H1 (cell line): ENCODE measurements at regions not wholly inside any gene's neighbourhood (a gene's known extent, or its start where the extent isn't known, plus 50 kb on each side); places are given as distances from the start of the nearest gene placed in this dataset.

ENCODE experiments used
- CTCF ChIA-PET: fragments of 300-600 bp; sonication (Branson Sonifier 250); formaldehyde crosslinking; loops from one replicate; lab custom pipeline; 2021; ENCODE audit not compliant: partially characterized antibody; lab: Charles Lee
- POLR2A ChIA-PET: fragments of 300-600 bp; sonication (Branson Sonifier 250); formaldehyde crosslinking; loops from one replicate; lab custom pipeline; 2021; ENCODE audit warnings: inconsistent platforms; ENCODE audit not compliant: partially characterized antibody; lab: Charles Lee
- DNase-seq, 2 experiments: peaks; one replicate each; pipeline versions ENCODE4 v3.0.0 to v3.0.0-alpha.2; 2010 to 2022; ENCODE audit warnings: low spot score in 2 of 2, low read depth in 1 of 2, mixed read lengths in 1 of 2
- FAIRE-seq: peaks from 2 replicates; lab custom pipeline; 2011; peaks lifted over from hg19 to GRCh38; lab: Jason Lieb, UNC
- H2AFZ ChIP-seq: 2 replicates; pipeline ENCODE4 v1.8.1; 2012; ENCODE audit warnings: low read length, inconsistent platforms
- H2AK5ac ChIP-seq: 2 replicates; pipeline ENCODE4 v1.6.1; 2013; ENCODE audit warnings: low read depth, low read length
- H2BK120ac ChIP-seq: replicated peaks from 2 replicates; pipeline ENCODE3; 2013; ENCODE audit warnings: low read depth, low read length, inconsistent platforms
- H2BK12ac ChIP-seq: 2 replicates; pipeline ENCODE4 v1.6.1; 2013; ENCODE audit warnings: low read depth, low read length
- H2BK15ac ChIP-seq: 2 replicates; pipeline ENCODE4 v1.6.1; 2013; ENCODE audit warnings: low read length
- H2BK20ac ChIP-seq: 2 replicates; pipeline ENCODE4 v1.6.1; 2013; ENCODE audit warnings: low read length
- H2BK5ac ChIP-seq: 2 replicates; pipeline ENCODE4 v1.6.1; 2013; ENCODE audit warnings: low read depth, low read length
- H3K14ac ChIP-seq: 2 replicates; pipeline ENCODE4 v1.6.1; 2013; ENCODE audit warnings: inconsistent platforms; ENCODE audit not compliant: insufficient read length
- H3K18ac ChIP-seq: 2 replicates; pipeline ENCODE4 v1.6.1; 2013; ENCODE audit warnings: low read length; ENCODE audit errors: extremely low read depth
- H3K23ac ChIP-seq: 2 replicates; pipeline ENCODE4 v1.6.1; 2013; ENCODE audit warnings: inconsistent platforms; ENCODE audit not compliant: insufficient read length
- H3K23me2 ChIP-seq: 2 replicates; pipeline ENCODE4 v1.6.1; 2013; ENCODE audit warnings: low read depth, low read length
- H3K27ac ChIP-seq: 2 replicates; pipeline ENCODE4 v1.6.1; 2011; ENCODE audit warnings: low read depth, low read length, inconsistent platforms
- H3K27me3 ChIP-seq, 4 experiments: replicated peaks in 1 of 4; 1 replicate in 1 of 4; 2 replicates in 3 of 4; pipeline versions ENCODE4 v1.6.1 to v1.8.1; 2011 to 2013; ENCODE audit warnings: low read length in 3 of 4, mild to moderate bottlenecking in 3 of 4, inconsistent platforms in 2 of 4, mixed read lengths in 2 of 4, moderate library complexity in 1 of 4; ENCODE audit not compliant: control insufficient read depth in 3 of 4, insufficient read depth in 3 of 4; ENCODE audit errors: extremely low read depth in 1 of 4
- H3K36me3 ChIP-seq, 4 experiments: 2 replicates each; pipeline versions ENCODE4 v1.6.1 to v1.8.1; 2011 to 2013; ENCODE audit warnings: mild to moderate bottlenecking in 4 of 4, low read length in 3 of 4, moderate library complexity in 2 of 4, control low read depth in 1 of 4, inconsistent platforms in 1 of 4; ENCODE audit not compliant: insufficient read depth in 4 of 4, control insufficient read depth in 2 of 4
- H3K4ac ChIP-seq: replicated peaks from 2 replicates; pipeline ENCODE3; 2013; ENCODE audit warnings: low read length, low read depth, mixed read lengths, inconsistent platforms; ENCODE audit not compliant: insufficient read length
- H3K4me1 ChIP-seq, 4 experiments: replicated peaks in 1 of 4; 1 replicate in 1 of 4; 2 replicates in 3 of 4; pipeline versions ENCODE4 v1.6.1 to v1.8.1; 2011 to 2013; ENCODE audit warnings: low read length in 3 of 4, inconsistent platforms in 2 of 4, mixed read lengths in 1 of 4; ENCODE audit not compliant: insufficient read depth in 4 of 4, control insufficient read depth in 3 of 4
- H3K4me2 ChIP-seq, 2 experiments: 2 replicates each; pipeline versions ENCODE4 v1.6.1 to v1.8.1; 2011 to 2013; ENCODE audit warnings: low read depth in 2 of 2, low read length in 2 of 2, control low read depth in 1 of 2, inconsistent platforms in 1 of 2, mild to moderate bottlenecking in 1 of 2; ENCODE audit not compliant: insufficient read depth in 1 of 2
- H3K4me3 ChIP-seq, 4 experiments: fragments of 200-600, 300-600 bp in 1 of 4; sonication (generic), shearing (Covaris generic), sonication (Bioruptor Twin) in 1 of 4; 2 replicates each; pipeline versions ENCODE4 v1.5.1 to v1.8.1; 2011 to 2016; ENCODE audit warnings: low read length in 4 of 4, low read depth in 3 of 4, control low read depth in 2 of 4, inconsistent platforms in 2 of 4, mild to moderate bottlenecking in 2 of 4, mixed read lengths in 1 of 4, moderate library complexity in 1 of 4; ENCODE audit not compliant: insufficient read depth in 2 of 4; ENCODE audit errors: extremely low read depth in 1 of 4
- H3K56ac ChIP-seq: replicated peaks from 2 replicates; pipeline ENCODE3; 2013; ENCODE audit warnings: low read depth, mild to moderate bottlenecking, mixed read lengths, low read length, inconsistent platforms; ENCODE audit not compliant: insufficient read length
- H3K79me1 ChIP-seq: 2 replicates; pipeline ENCODE4 v1.6.1; 2013; ENCODE audit warnings: low read depth, low read length, control low read depth
- H3K79me2 ChIP-seq, 2 experiments: 2 replicates each; pipeline versions ENCODE4 v1.6.1 to v1.8.1; 2012 to 2013; ENCODE audit warnings: low read length in 2 of 2, mild to moderate bottlenecking in 2 of 2, inconsistent platforms in 1 of 2; ENCODE audit not compliant: insufficient read depth in 2 of 2, control insufficient read depth in 1 of 2
- H3K9ac ChIP-seq, 4 experiments: replicated peaks in 1 of 4; 1 replicate in 1 of 4; 2 replicates in 3 of 4; pipeline versions ENCODE4 v1.6.1 to v1.8.1; 2011 to 2013; ENCODE audit warnings: low read depth in 3 of 4, low read length in 3 of 4, control low read depth in 2 of 4, mild to moderate bottlenecking in 2 of 4, moderate library complexity in 2 of 4, inconsistent platforms in 1 of 4; ENCODE audit errors: extremely low read depth in 1 of 4
- H3K9me3 ChIP-seq, 2 experiments: 2 replicates each; pipeline versions ENCODE4 v1.6.1 to v1.8.1; 2012 to 2013; ENCODE audit warnings: mild to moderate bottlenecking in 2 of 2, moderate library complexity in 2 of 2, control low read depth in 1 of 2, inconsistent platforms in 1 of 2, low read depth in 1 of 2, low read length in 1 of 2, mixed read lengths in 1 of 2; ENCODE audit not compliant: insufficient read depth in 2 of 2
- H4K20me1 ChIP-seq, 2 experiments: replicated peaks in 1 of 2; 2 replicates each; pipeline versions ENCODE3 to v1.8.1; 2011 to 2013; ENCODE audit warnings: inconsistent platforms in 2 of 2, low read length in 2 of 2, mild to moderate bottlenecking in 1 of 2; ENCODE audit not compliant: insufficient read depth in 2 of 2, control insufficient read depth in 1 of 2
- H4K5ac ChIP-seq: 2 replicates; pipeline ENCODE4 v1.6.1; 2013; ENCODE audit warnings: low read length, low read depth, mixed read lengths, inconsistent platforms; ENCODE audit not compliant: insufficient read length
- H4K8ac ChIP-seq: 2 replicates; pipeline ENCODE4 v1.8.0; 2013; ENCODE audit warnings: mild to moderate bottlenecking, moderate library complexity, low read length, inconsistent platforms; ENCODE audit not compliant: insufficient read depth; ENCODE audit errors: extremely low read depth
- H4K91ac ChIP-seq: replicated peaks from 2 replicates; pipeline ENCODE3; 2013; ENCODE audit warnings: low read length, mixed read lengths, inconsistent platforms; ENCODE audit not compliant: insufficient read length
- BRCA1 ChIP-seq: IDR thresholded peaks from 2 replicates; pipeline ENCODE4 v1.6.1; 2012; ENCODE audit warnings: low read depth, low read length, improper control_type of control experiment
- CREB1 ChIP-seq: IDR thresholded peaks from 2 replicates; pipeline ENCODE4 v1.6.1; 2012; ENCODE audit warnings: inconsistent platforms
- EGR1 ChIP-seq: IDR thresholded peaks from 2 replicates; pipeline ENCODE4 v1.6.1; 2011; ENCODE audit warnings: low read depth, low read length, borderline replicate concordance
- GTF2F1 ChIP-seq: IDR thresholded peaks from 2 replicates; pipeline ENCODE4 v1.6.1; 2012; ENCODE audit warnings: low read depth, low read length, improper control_type of control experiment, borderline replicate concordance
- MAFK ChIP-seq: IDR thresholded peaks from 2 replicates; pipeline ENCODE4 v1.6.1; 2012; ENCODE audit warnings: low read depth, mild to moderate bottlenecking, improper control_type of control experiment, low read length
- NANOG ChIP-seq: IDR thresholded peaks from 2 replicates; pipeline ENCODE4 v1.6.1; 2011; ENCODE audit warnings: low read length, low read depth, mild to moderate bottlenecking, inconsistent platforms; ENCODE audit not compliant: insufficient read depth, poor library complexity, severe bottlenecking
- PHF8 ChIP-seq: fragments of 200-600 bp; sonication (generic); conservative IDR thresholded peaks from 2 replicates; pipeline ENCODE4 v1.7.1; 2012; ENCODE audit warnings: low read depth, mild to moderate bottlenecking, inconsistent platforms, low read length, moderate library complexity
- POU5F1 ChIP-seq: IDR thresholded peaks from 2 replicates; pipeline ENCODE4 v1.6.1; 2011; ENCODE audit warnings: low read depth, mild to moderate bottlenecking, low read length, moderate library complexity
- RBBP5 ChIP-seq: IDR thresholded peaks from 2 replicates; pipeline ENCODE4 v1.7.1; 2012; ENCODE audit warnings: low read depth, mild to moderate bottlenecking, inconsistent platforms, low read length, moderate library complexity, borderline replicate concordance
- SIX5 ChIP-seq: IDR thresholded peaks from 2 replicates; pipeline ENCODE4 v1.6.1; 2011; ENCODE audit warnings: mild to moderate bottlenecking, low read depth, low read length
- SP1 ChIP-seq: IDR thresholded peaks from 2 replicates; pipeline ENCODE4 v1.6.1; 2011; ENCODE audit warnings: low read depth, low read length
- SRF ChIP-seq: IDR thresholded peaks from 2 replicates; pipeline ENCODE4 v1.6.1; 2011; ENCODE audit warnings: mild to moderate bottlenecking, low read depth, low read length, moderate library complexity
- TEAD4 ChIP-seq: IDR thresholded peaks from 2 replicates; pipeline ENCODE4 v1.6.1; 2012; ENCODE audit warnings: low read depth, low read length, inconsistent platforms, mixed read lengths
- WGBS, 2 experiments: shearing (Covaris generic) in 1 of 2; methylation state at CpG; one replicate each; pipeline versions ENCODE4 v1.1.6 to v1.1.7; 2013 to 2015; ENCODE audit warnings: low lambda C conversion rate in 2 of 2, mixed read lengths in 2 of 2, inconsistent platforms in 1 of 2, low coverage in 1 of 2, missing lambda C conversion rate in 1 of 2; ENCODE audit not compliant: insufficient replicate concordance in 2 of 2, insufficient coverage in 1 of 2, insufficient read length in 1 of 2; ENCODE audit errors: extremely low coverage in 1 of 2, missing lambda C conversion rate in 1 of 2; 5-methylcytosine and 5-hydroxymethylcytosine counted together
- TF ChIP-seq, protein P1 (sequence below): IDR thresholded peaks from 2 replicates; pipeline ENCODE4 v1.6.1; 2012; ENCODE audit warnings: low read length, inconsistent platforms

DNA sequence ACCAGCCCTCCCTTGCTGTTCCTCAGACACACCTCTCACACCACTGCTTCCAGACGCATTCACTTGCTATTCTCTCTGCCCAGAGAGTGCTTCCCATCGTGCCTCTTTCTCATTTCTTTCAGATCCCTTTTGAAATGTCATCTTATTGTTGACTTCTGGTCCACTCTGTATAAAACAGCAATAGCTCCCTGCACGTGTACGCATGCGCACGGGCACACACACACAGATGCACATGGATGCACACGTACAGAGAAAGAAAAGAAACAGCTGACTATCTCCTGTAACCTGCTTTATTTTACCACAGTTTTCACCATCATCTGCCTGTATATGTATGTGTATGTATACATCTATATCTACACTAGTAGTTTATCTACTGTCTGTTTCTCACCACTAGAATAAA lies 285.9 kb upstream of the NR5A2 start:
- CTCF ChIA-PET: interaction anchor here (0.6 kb wide), 1 partner anchor 206 kb away, joined by 3 read pairs; no protein-coding TSS in a partner anchor
- TF ChIP-seq POU5F1: no peak
- TF ChIP-seq BRCA1: no peak
- no peak for TF ChIP-seq MAFK
- no peak for TF ChIP-seq SRF
- TF ChIP-seq, protein P1, sequence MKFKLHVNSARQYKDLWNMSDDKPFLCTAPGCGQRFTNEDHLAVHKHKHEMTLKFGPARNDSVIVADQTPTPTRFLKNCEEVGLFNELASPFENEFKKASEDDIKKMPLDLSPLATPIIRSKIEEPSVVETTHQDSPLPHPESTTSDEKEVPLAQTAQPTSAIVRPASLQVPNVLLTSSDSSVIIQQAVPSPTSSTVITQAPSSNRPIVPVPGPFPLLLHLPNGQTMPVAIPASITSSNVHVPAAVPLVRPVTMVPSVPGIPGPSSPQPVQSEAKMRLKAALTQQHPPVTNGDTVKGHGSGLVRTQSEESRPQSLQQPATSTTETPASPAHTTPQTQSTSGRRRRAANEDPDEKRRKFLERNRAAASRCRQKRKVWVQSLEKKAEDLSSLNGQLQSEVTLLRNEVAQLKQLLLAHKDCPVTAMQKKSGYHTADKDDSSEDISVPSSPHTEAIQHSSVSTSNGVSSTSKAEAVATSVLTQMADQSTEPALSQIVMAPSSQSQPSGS: no peak
- TF ChIP-seq NANOG: no peak
- TF ChIP-seq TEAD4: no peak
- TF ChIP-seq SIX5: no peak
- TF ChIP-seq CREB1: no peak
- no peak for TF ChIP-seq RBBP5
- TF ChIP-seq PHF8: no peak
- TF ChIP-seq SP1: no peak
- TF ChIP-seq GTF2F1: no peak
- TF ChIP-seq EGR1: no peak

More for the DNA sequence above, 285.9 kb upstream of the NR5A2 start:
- Histone ChIP-seq H4K5ac (no peak overlapping the region), H3K79me1 (no peaks in the 10 kb centered on the region), H3K79me2 (no peaks in the 10 kb centered on the region), H2BK5ac (no peak overlapping the region), H3K4me1 (no peaks in the 10 kb centered on the region), H3K23me2 (no peaks in the 10 kb centered on the region), H3K9me3 (no peaks in the 10 kb centered on the region), H3K9ac (no peak overlapping the region; a peak in 1 of 7 replicates), H3K23ac (no peak overlapping the region), H2AK5ac (no peak overlapping the region), H4K20me1 (no peaks in the 10 kb centered on the region), H2BK15ac (no peak overlapping the region), H3K27ac (no peak overlapping the region), H3K18ac (no peak overlapping the region), H4K91ac (no peak overlapping the region), H3K56ac (no peak overlapping the region), H2BK120ac (no peak overlapping the region), H4K8ac (peak overlapping the region; percentile 1; the same call in 1 of the 2 replicates), H3K4me3 (no peak overlapping the region), H2BK20ac (no peak overlapping the region; the same call in 1 of the 2 replicates), H3K4ac (no peak overlapping the region), H3K27me3 (no peaks in the 10 kb centered on the region), H3K14ac (no peak overlapping the region), H2BK12ac (no peak overlapping the region), H3K36me3 (no peaks in the 10 kb centered on the region), H3K4me2 (no peak overlapping the region), H2AFZ (peak overlapping the region; percentile 73; the same call in 1 of the 2 replicates)
- DNase-seq (no peak), FAIRE-seq (no peak)
- 88% methylated on average over 7 of the region's 7 CpGs; no CpG with 5 or more reads in 1 of the 2 experiments for WGBS, 2 experiments
- POLR2A ChIA-PET: interaction anchor here (1.3 kb wide), 1 partner anchor 11 kb away, joined by 3 read pairs; no protein-coding TSS in a partner anchor
